B cell (primary cell): ENCODE measurements at regions not wholly inside any gene's neighbourhood (a gene's known extent, or its start where the extent isn't known, plus 50 kb on each side); places are given as distances from the start of the nearest gene placed in this dataset.

Experiments
- ATAC-seq: fragments of 200-7000 bp; cut with Tn5 transposase; one replicate; pipeline ENCODE4 v1.10.0; 2021; ENCODE audit warnings: low read depth, mild to moderate bottlenecking, moderate number of reproducible peaks, moderate library complexity
- CTCF ChIA-PET: fragments of 350-600 bp; sonication (Branson Sonifier 250); formaldehyde crosslinking; loops from one replicate; lab custom pipeline; 2021; ENCODE audit warnings: antibody characterized with exemption, inconsistent platforms; lab: Charles Lee
- POLR2A ChIA-PET: fragments of 350-600 bp; sonication (Branson Sonifier 250); formaldehyde crosslinking; loops from one replicate; lab custom pipeline; 2021; ENCODE audit warnings: antibody characterized with exemption; lab: Charles Lee
- DNase-seq: peaks from one replicate; pipeline ENCODE4 v3.0.0; 2013
- H2AFZ ChIP-seq: 2 replicates; pipeline ENCODE4 v1.6.1; 2012; ENCODE audit warnings: mild to moderate bottlenecking, low read depth, low read length; ENCODE audit not compliant: insufficient read depth, poor library complexity, severe bottlenecking
- H3K27ac ChIP-seq, 2 donors: 1 replicate in 1 of 2; 2 replicates in 1 of 2; pipeline ENCODE4 v1.5.1; 2012 to 2013; ENCODE audit warnings: low read length in 2 of 2, mild to moderate bottlenecking in 2 of 2, moderate library complexity in 1 of 2
- H3K27me3 ChIP-seq, 4 experiments: fragments of 200-600 bp in 1 of 4; sonication (generic) in 1 of 4; replicated peaks in 1 of 4; 1 replicate in 2 of 4; 2 replicates in 2 of 4; pipeline versions ENCODE4 v1.6.1 to v1.7.0; 2013 to 2016; ENCODE audit warnings: low read length in 3 of 4, mild to moderate bottlenecking in 2 of 4, mixed read lengths in 1 of 4, moderate library complexity in 1 of 4; ENCODE audit not compliant: insufficient read depth in 4 of 4, control insufficient read depth in 3 of 4; ENCODE audit errors: control extremely low read depth in 1 of 4
- H3K36me3 ChIP-seq, 2 experiments: replicated peaks in 1 of 2; 1 replicate in 1 of 2; 2 replicates in 1 of 2; pipeline versions ENCODE4 v1.6.1 to v1.7.1; 2013; ENCODE audit warnings: low read length in 1 of 2; ENCODE audit not compliant: insufficient read depth in 2 of 2, control insufficient read depth in 1 of 2; ENCODE audit errors: control extremely low read depth in 1 of 2, extremely low read depth in 1 of 2
- H3K4me1 ChIP-seq, 2 donors: fragments of 200-600 bp in 1 of 2; sonication (generic) in 1 of 2; 1 replicate in 1 of 2; 2 replicates in 1 of 2; pipeline versions ENCODE4 v1.5.1 to v1.6.1; 2013 to 2017; ENCODE audit warnings: low read length in 2 of 2; ENCODE audit not compliant: control insufficient read depth in 2 of 2, insufficient read depth in 2 of 2
- H3K4me2 ChIP-seq: replicated peaks from 2 replicates; pipeline ENCODE3; 2012; ENCODE audit warnings: mild to moderate bottlenecking, low read depth, low read length; ENCODE audit not compliant: poor library complexity, severe bottlenecking
- H3K4me3 ChIP-seq, 5 experiments: fragments of 200-600 bp in 1 of 5; sonication (generic) in 1 of 5; 1 replicate in 3 of 5; 2 replicates in 2 of 5; pipeline versions ENCODE4 v1.5.1 to v1.7.0; 2011 to 2016; ENCODE audit warnings: low read length in 4 of 5, mild to moderate bottlenecking in 4 of 5, low read depth in 2 of 5, control low read depth in 1 of 5, moderate library complexity in 1 of 5; ENCODE audit not compliant: insufficient read depth in 1 of 5; ENCODE audit errors: control extremely low read depth in 1 of 5, extremely low read depth in 1 of 5
- H3K79me2 ChIP-seq: fragments of 200-600 bp; sonication (generic); one replicate; pipeline ENCODE4 v1.6.0; 2016; ENCODE audit warnings: low read length; ENCODE audit not compliant: control insufficient read depth, insufficient read depth
- H3K9ac ChIP-seq: fragments of 200-600 bp; sonication (generic); 2 replicates; pipeline ENCODE4 v1.6.1; 2017; ENCODE audit warnings: mild to moderate bottlenecking, low read length, moderate library complexity
- H3K9me3 ChIP-seq, 3 donors: one replicate each; pipeline versions ENCODE4 v1.6.1 to v1.7.1; 2013; ENCODE audit warnings: low read length in 2 of 3; ENCODE audit not compliant: control insufficient read depth in 2 of 3, insufficient read depth in 1 of 3; ENCODE audit errors: control extremely low read depth in 1 of 3
- H4K20me1 ChIP-seq: 2 replicates; pipeline ENCODE4 v1.6.0; 2012; ENCODE audit warnings: mild to moderate bottlenecking, low read length; ENCODE audit not compliant: insufficient read depth, control insufficient read depth, poor library complexity, severe bottlenecking
- H3K27ac Mint-ChIP-seq: one replicate; pipeline ENCODE4 v1.8.0; 2021; ENCODE audit warnings: mixed read lengths
- H3K27me3 Mint-ChIP-seq: one replicate; pipeline ENCODE4 v1.8.0; 2021; ENCODE audit warnings: mixed read lengths
- H3K4me1 Mint-ChIP-seq: one replicate; pipeline ENCODE4 v1.8.0; 2021; ENCODE audit warnings: mixed read lengths
- H3K4me3 Mint-ChIP-seq: one replicate; pipeline ENCODE4 v1.8.0; 2021; ENCODE audit warnings: mixed read lengths
- H3K9me3 Mint-ChIP-seq: one replicate; pipeline ENCODE4 v1.8.0; 2022; ENCODE audit warnings: mixed read lengths; ENCODE audit not compliant: insufficient read depth
- CTCF ChIP-seq: fragments of 200-600 bp; IDR thresholded peaks from one replicate; pipeline ENCODE4 v1.8.0; 2022; ENCODE audit warnings: antibody characterized with exemption, mild to moderate bottlenecking
- EZH2 ChIP-seq: IDR thresholded peaks from 2 replicates; pipeline ENCODE4 v1.6.1; 2012; ENCODE audit warnings: borderline replicate concordance, low read depth, mild to moderate bottlenecking, moderate library complexity, low read length; ENCODE audit not compliant: insufficient read depth, poor library complexity, severe bottlenecking
- WGBS: methylation state at CpG from one replicate; pipeline ENCODE4 v1.1.5; 2013; ENCODE audit warnings: missing lambda C conversion rate; ENCODE audit not compliant: insufficient coverage; 5-methylcytosine and 5-hydroxymethylcytosine counted together
- intact Hi-C: fragments of 100-400 bp; cut with micrococcal nuclease; formaldehyde crosslinking; loops from one replicate; pipeline ENCODE4 v1.10.0; 2022

GRCh38 chr14:81819910-81820309 is 286.3 kb upstream of the SEL1L start:
- TF ChIP-seq CTCF (no peak), EZH2 (no peak)
- no peaks in the 10 kb centered on the region for H3K27me3 Mint-ChIP-seq
- POLR2A ChIA-PET = no interaction called here
- Histone ChIP-seq H3K4me3 (no peak overlapping the region), H3K9me3 (no peaks in the 10 kb centered on the region), H3K27me3 (no peaks in the 10 kb centered on the region), H3K9ac (no peak overlapping the region), H3K4me1 (no peaks in the 10 kb centered on the region), H4K20me1 (no peaks in the 10 kb centered on the region), H2AFZ (no peak overlapping the region), H3K4me2 (no peak overlapping the region), H3K36me3 (no peaks in the 10 kb centered on the region), H3K27ac (no peak overlapping the region), H3K79me2 (no peaks in the 10 kb centered on the region)
- H3K4me3 Mint-ChIP-seq = no peak overlapping the region
- CTCF ChIA-PET = no interaction called here
- H3K27ac Mint-ChIP-seq = no peak overlapping the region
- DNase-seq (no peak), ATAC-seq (no peak)
- no peaks in the 10 kb centered on the region for H3K4me1 Mint-ChIP-seq
- intact Hi-C loops = no loop called here
- no CpG with 5 or more reads among the region's 1 CpG for WGBS
- peaks cover 3% of the 10 kb centered on the region for H3K9me3 Mint-ChIP-seq

GRCh38 chr14:81826081-81826480 is 292.4 kb upstream of the SEL1L start:
- Histone ChIP-seq H3K4me1 (no peaks in the 10 kb centered on the region), H3K27me3 (no peaks in the 10 kb centered on the region), H4K20me1 (no peaks in the 10 kb centered on the region), H3K4me2 (no peak overlapping the region), H3K9me3 (peaks cover 0 to 7% (median 0%) of the 10 kb centered on the region in 3 donors), H3K27ac (no peak overlapping the region), H3K9ac (no peak overlapping the region), H3K4me3 (no peak overlapping the region), H3K36me3 (no peaks in the 10 kb centered on the region), H2AFZ (no peak overlapping the region), H3K79me2 (no peaks in the 10 kb centered on the region)
- intact Hi-C loops = no loop called here
- H3K9me3 Mint-ChIP-seq = peaks cover 3% of the 10 kb centered on the region
- no peak overlapping the region for H3K4me3 Mint-ChIP-seq
- TF ChIP-seq EZH2 (no peak), CTCF (no peak)
- no peaks in the 10 kb centered on the region for H3K27me3 Mint-ChIP-seq
- no CpG with 5 or more reads among the region's 1 CpG for WGBS
- H3K27ac Mint-ChIP-seq = no peak overlapping the region
- no peaks in the 10 kb centered on the region for H3K4me1 Mint-ChIP-seq
- CTCF ChIA-PET = no interaction called here
- DNase-seq = no peak
- no peak for ATAC-seq
- POLR2A ChIA-PET = no interaction called here
